Peyer's patch (tissue), 4 donors: ENCODE measurements at regions not wholly inside any gene's neighbourhood (a gene's known extent, or its start where the extent isn't known, plus 50 kb on each side); places are given as distances from the start of the nearest gene placed in this dataset.

Experiments
- CTCF ChIP-seq, 6 experiments: fragments of 450-650 bp in 4 of 6; fragments of 200-600 bp in 2 of 6; sonication (generic) in 1 of 6; IDR thresholded peaks; one replicate each; pipeline ENCODE4 v1.5.1; 2017 to 2019; ENCODE audit warnings: antibody characterized with exemption in 6 of 6, mild to moderate bottlenecking in 3 of 6, moderate library complexity in 1 of 6
- POLR2A ChIP-seq, 2 donors: fragments of 450-650 bp; IDR thresholded peaks; one replicate each; pipeline ENCODE4 v1.5.1; 2017; ENCODE audit warnings: antibody characterized with exemption in 2 of 2, mild to moderate bottlenecking in 2 of 2, moderate library complexity in 2 of 2

DNA sequence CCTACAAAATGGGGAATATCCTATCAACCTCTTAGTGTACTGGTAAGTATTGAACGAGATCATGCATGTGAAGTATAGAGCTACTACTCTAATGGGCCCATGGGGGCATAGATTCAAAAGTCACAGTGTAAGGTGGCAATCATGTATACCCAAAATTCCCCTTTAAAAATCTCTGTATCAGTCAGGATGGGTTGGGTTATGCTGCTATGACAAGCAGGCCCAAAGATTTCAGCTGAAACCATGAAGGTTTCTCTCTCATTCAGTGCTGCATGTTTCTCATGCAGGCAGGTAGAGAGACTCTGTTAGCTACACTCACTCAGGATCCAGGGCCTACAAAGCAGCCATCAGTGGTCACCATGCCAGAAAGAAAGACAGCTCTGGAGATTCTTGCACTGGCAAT, 166.6 kb downstream of the MAFB start:
- TF ChIP-seq CTCF (IDR thresholded peaks at IDR 0.05) (no peak), POLR2A (IDR thresholded peaks at IDR 0.05) (no peak)
